ENCODE measurements at regions not wholly inside any gene's neighbourhood (a gene's known extent, or its start where the extent isn't known, plus 50 kb on each side); places are given as distances from the start of the nearest gene placed in this dataset.

DNA sequence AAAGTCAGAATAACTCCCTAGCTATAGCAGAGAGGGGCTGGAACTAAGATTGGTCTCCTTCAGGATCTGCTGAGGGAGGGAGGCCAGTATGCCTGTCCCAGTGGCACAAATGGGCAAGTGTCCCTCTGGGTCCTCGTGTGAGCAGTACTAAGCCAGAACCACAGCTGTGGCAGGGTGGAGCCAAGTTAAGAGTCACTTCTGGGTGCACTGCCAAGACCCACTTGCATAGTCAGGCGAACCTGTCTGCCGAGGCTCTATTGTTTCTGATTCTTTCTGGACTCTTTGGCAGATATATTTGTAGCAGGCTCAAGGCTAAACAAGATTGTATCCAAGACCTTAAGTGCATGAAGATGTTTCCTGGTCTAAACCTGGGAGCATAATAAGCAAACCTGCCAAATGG, 1123.7 kb upstream of the POU3F4 start:
- in situ Hi-C loops (cut with MboI) (no loop called here), intact Hi-C loops (cut with micrococcal nuclease) (no loop called here)
- Histone ChIP-seq H3K79me2 (ENCODE audit: control insufficient read depth, insufficient read depth, low read length) (no peaks in the 10 kb centered on the region), H3K9me3 (replicated peaks; ENCODE audit: control insufficient read depth, insufficient read depth, low read depth, low read length) (no peaks in the 10 kb centered on the region), H3K9me1 (ENCODE audit: control insufficient read depth, insufficient read depth, low read length) (no peaks in the 10 kb centered on the region), H3K4me3 (no peak overlapping the region), H3K9ac (ENCODE audit: insufficient read depth in 1 of 2, low read depth in 2 of 2, low read length in 2 of 2) (no peak overlapping the region), H3K27me3 (ENCODE audit: control insufficient read depth in 2 of 2, insufficient read depth in 2 of 2, low read length in 2 of 2) (no peaks in the 10 kb centered on the region), H3K36me3 (ENCODE audit: control insufficient read depth, insufficient read depth, low read length) (no peaks in the 10 kb centered on the region), H3K27ac (ENCODE audit: extremely low read depth, low read depth, low read length) (no peak overlapping the region), H4K20me1 (replicated peaks; ENCODE audit: control insufficient read depth, insufficient read depth, low read length) (no peaks in the 10 kb centered on the region), H2AFZ (ENCODE audit: low read depth, low read length) (no peak overlapping the region), H3K4me2 (ENCODE audit: insufficient read depth, low read length) (no peak overlapping the region), H3K4me1 (replicated peaks in 1 of 2; ENCODE audit: control insufficient read depth in 2 of 2, insufficient read depth in 2 of 2, low read length in 2 of 2) (no peaks in the 10 kb centered on the region)
- CTCF ChIA-PET (ENCODE audit: low intra/inter-chr PET ratio), result no interaction called here
- no peak for FAIRE-seq
- no peak for DNase-seq (ENCODE audit: extremely low read depth in 1 of 4, low spot score in 3 of 4)
- ATAC-seq, result no peak
- 0% methylated on average over 2 of the region's 3 CpGs for WGBS (ENCODE audit: insufficient coverage, low coverage, missing lambda C conversion rate)
- POLR2A ChIA-PET, result no interaction called here
- BruUV-seq (replicated peaks), result no TSS peak
- TF ChIP-seq EP300 (IDR thresholded peaks at IDR 0.05; ENCODE audit: low read length) (no peak), MIER1 (IDR thresholded peaks at IDR 0.05; ENCODE audit: low read depth) (no peak), TCFL5 (CRISPR knock-in tag; conservative IDR thresholded peaks at IDR 0.05) (no peak), SIN3A (IDR thresholded peaks at IDR 0.05; ENCODE audit: borderline replicate concordance in 2 of 2, control insufficient read depth in 1 of 2, low read depth in 2 of 2, low read length in 2 of 2) (no peak), BHLHE40 (IDR thresholded peaks at IDR 0.05; ENCODE audit: low read length) (no peak), TEAD4 (IDR thresholded peaks at IDR 0.05; ENCODE audit: low read length) (no peak), TEAD4 (CRISPR knock-in tag; IDR thresholded peaks at IDR 0.05; ENCODE audit: borderline replicate concordance) (no peak), RNF2 (IDR thresholded peaks at IDR 0.05) (no peak), HMG20B (CRISPR knock-in tag; IDR thresholded peaks at IDR 0.05) (no peak), NFE2 (IDR thresholded peaks at IDR 0.05; ENCODE audit: low read depth) (no peak), KDM4B (IDR thresholded peaks at IDR 0.05; ENCODE audit: borderline replicate concordance in 2 of 2, low read depth in 1 of 2) (no peak), DPF2 (IDR thresholded peaks at IDR 0.05) (no peak), ZNF224 (CRISPR knock-in tag; IDR thresholded peaks at IDR 0.05) (no peak), ZNF764 (CRISPR knock-in tag; IDR thresholded peaks at IDR 0.05; ENCODE audit: low read depth) (no peak)
- TF ChIP-seq, protein P1, sequence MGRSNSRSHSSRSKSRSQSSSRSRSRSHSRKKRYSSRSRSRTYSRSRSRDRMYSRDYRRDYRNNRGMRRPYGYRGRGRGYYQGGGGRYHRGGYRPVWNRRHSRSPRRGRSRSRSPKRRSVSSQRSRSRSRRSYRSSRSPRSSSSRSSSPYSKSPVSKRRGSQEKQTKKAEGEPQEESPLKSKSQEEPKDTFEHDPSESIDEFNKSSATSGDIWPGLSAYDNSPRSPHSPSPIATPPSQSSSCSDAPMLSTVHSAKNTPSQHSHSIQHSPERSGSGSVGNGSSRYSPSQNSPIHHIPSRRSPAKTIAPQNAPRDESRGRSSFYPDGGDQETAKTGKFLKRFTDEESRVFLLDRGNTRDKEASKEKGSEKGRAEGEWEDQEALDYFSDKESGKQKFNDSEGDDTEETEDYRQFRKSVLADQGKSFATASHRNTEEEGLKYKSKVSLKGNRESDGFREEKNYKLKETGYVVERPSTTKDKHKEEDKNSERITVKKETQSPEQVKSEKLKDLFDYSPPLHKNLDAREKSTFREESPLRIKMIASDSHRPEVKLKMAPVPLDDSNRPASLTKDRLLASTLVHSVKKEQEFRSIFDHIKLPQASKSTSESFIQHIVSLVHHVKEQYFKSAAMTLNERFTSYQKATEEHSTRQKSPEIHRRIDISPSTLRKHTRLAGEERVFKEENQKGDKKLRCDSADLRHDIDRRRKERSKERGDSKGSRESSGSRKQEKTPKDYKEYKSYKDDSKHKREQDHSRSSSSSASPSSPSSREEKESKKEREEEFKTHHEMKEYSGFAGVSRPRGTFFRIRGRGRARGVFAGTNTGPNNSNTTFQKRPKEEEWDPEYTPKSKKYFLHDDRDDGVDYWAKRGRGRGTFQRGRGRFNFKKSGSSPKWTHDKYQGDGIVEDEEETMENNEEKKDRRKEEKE (IDR thresholded peaks at IDR 0.05; ENCODE audit: borderline replicate concordance in 1 of 2, control insufficient read depth in 1 of 2, low read depth in 2 of 2, low read length in 1 of 2), result no peak
- TF ChIP-seq, protein P2, sequence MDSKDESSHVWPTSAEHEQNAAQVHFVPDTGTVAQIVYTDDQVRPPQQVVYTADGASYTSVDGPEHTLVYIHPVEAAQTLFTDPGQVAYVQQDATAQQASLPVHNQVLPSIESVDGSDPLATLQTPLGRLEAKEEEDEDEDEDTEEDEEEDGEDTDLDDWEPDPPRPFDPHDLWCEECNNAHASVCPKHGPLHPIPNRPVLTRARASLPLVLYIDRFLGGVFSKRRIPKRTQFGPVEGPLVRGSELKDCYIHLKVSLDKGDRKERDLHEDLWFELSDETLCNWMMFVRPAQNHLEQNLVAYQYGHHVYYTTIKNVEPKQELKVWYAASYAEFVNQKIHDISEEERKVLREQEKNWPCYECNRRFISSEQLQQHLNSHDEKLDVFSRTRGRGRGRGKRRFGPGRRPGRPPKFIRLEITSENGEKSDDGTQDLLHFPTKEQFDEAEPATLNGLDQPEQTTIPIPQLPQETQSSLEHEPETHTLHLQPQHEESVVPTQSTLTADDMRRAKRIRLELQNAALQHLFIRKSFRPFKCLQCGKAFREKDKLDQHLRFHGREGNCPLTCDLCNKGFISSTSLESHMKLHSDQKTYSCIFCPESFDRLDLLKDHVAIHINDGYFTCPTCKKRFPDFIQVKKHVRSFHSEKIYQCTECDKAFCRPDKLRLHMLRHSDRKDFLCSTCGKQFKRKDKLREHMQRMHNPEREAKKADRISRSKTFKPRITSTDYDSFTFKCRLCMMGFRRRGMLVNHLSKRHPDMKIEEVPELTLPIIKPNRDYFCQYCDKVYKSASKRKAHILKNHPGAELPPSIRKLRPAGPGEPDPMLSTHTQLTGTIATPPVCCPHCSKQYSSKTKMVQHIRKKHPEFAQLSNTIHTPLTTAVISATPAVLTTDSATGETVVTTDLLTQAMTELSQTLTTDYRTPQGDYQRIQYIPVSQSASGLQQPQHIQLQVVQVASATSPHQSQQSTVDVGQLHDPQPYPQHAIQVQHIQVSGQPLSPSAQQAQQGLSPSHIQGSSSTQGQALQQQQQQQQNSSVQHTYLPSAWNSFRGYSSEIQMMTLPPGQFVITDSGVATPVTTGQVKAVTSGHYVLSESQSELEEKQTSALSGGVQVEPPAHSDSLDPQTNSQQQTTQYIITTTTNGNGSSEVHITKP (IDR thresholded peaks at IDR 0.05; ENCODE audit: partially characterized antibody), result no peak
